Dedifferentiated amniotic fluid mesenchymal stem cell (primary cell): ENCODE measurements at regions not wholly inside any gene's neighbourhood (a gene's known extent, or its start where the extent isn't known, plus 50 kb on each side); places are given as distances from the start of the nearest gene placed in this dataset.

Experiments used
- DNase-seq: peaks from one replicate; pipeline ENCODE4 v3.0.0-alpha.2; 2016; ENCODE audit errors: extremely low spot score

DNA sequence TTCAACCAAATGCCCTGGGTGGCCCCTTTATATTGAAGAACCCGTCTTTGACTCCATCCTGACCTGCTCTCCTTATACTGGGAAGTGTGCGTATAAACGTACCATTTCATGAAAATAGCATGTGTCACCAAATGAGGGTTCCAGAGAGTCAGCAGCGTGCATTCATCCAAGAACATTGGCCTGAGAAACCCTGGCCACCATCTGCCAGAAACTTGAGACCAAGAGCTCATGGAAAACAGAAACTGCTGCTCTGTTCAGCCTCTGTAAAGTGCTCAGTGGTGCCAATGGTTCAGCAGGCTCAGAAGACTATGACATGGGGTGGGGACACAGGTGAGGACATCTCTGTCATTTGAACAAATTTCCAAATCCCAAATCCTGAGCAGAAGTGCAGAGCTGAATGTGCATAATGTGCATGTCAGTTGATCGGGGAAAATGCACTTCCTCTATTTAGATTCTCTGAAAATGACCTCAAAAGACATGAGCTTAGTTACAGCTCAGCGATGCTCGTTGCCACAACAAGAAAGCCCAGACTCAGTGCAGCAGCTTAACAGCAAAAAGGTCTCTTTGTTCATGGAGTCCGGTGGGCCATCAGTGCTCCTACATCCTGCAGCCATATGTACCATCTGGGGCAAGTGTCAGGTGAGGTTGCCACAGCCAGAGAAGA is 176.1 kb downstream of the ATPSCKMT start:
- no peak for DNase-seq

DNA sequence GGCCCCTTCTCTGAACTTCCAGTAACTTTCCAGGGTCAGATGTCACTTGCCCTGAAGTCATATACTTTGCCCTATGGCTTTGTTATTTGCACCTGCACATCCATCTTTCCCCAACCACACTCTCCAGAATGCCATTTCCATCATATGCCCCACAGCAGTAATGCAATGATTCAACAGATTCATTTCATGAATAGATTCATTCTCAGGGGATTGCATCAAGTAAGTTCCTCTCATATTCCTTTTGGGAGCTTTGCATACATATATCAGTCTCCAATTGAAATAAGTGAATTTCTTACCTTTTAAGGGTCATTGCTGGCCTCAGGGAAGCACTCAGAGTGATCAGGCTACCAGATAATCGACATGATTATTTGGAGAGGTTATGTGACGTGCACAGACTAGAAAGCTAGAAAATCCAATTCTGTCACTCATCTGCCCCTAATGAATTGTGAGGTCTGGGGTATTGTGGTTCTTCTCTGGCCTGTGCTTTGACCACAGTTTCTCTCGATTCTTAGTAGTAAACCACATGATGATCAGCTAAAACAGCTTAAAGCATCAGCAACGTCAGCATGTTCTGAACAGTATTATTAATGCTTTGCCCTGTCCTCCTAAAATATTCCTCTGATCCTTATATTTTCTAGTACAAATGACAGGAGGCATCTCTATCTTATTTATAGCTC is 179.9 kb downstream of the ATPSCKMT start:
- no peak for DNase-seq

- no peak for DNase-seq
These were observed 184.2 kb downstream of the ATPSCKMT start for GRCh38 chr5:10065428-10066000.

- no peak for DNase-seq
These were observed 185.0 kb downstream of the ATPSCKMT start for GRCh38 chr5:10064546-10065195.

GRCh38 chr5:10063997-10064396 is 185.7 kb downstream of the ATPSCKMT start:
- no peak for DNase-seq

- no peak for DNase-seq
These were observed 189.7 kb downstream of the ATPSCKMT start for GRCh38 chr5:10059980-10060379.

DNA sequence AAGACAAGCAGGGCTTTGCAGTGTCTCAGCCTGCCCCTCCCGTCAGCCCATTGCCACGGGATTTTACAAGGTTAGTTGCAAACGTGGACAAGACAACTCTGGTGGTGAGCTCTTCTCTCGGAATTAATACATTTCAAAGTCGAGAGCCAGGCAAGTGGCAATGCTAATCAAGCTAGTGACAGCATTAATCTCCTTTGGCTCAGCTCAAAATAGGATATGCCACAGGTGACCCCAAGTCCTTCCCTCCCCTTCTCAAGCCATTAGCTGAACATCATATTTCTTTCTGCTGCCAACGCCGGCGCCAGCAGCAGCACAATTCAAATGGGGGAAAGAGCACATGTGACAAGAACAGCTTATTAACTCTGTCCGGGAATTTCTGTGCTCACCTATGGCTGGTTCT is 190.1 kb downstream of the ATPSCKMT start:
- no peak for DNase-seq

DNA sequence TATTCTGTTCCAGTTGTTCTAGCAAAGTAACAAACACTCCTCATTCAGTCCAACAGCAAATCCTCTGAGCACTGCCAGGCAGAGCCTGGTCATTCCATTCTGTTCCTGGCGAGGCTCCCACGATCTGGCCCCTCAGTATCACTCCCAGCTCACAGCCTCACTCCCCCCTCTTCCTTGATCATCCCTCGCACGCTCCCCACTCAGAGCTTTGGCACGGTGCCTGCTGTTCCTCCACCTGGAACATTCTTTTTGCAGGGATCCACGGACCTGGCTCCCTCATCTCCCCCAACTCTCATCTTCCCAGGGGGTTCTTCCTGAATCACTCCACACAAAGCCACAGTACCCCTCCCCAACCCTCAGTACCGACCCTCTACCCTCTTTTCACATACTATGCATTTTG is 192.3 kb downstream of the ATPSCKMT start:
- DNase-seq = no peak

DNA sequence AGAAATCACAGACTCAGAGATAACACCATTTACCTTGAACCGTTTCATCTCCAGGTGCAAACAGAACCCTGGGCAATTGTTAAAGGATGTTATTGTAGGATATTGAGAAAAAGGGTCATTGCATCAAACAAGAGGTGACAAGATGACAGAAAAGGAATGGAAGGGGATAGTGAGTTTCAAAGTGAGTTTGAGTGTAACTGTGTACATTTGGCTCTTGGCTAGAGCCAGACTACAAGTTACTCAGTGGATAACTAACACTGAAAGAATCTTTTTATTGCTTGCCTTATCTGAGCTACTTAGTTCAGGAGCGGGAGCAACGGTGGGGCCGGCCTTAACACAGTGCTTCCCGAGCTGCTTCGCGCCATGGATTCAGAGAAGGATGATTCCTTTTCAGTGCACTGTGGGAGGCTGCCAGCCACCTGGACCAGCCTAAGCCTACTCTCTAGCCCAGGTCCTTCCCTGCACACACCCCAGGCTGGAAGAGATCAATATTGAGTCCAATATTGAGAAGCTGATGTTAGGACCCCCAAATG is 193.4 kb downstream of the ATPSCKMT start:
- DNase-seq = no peak

DNA sequence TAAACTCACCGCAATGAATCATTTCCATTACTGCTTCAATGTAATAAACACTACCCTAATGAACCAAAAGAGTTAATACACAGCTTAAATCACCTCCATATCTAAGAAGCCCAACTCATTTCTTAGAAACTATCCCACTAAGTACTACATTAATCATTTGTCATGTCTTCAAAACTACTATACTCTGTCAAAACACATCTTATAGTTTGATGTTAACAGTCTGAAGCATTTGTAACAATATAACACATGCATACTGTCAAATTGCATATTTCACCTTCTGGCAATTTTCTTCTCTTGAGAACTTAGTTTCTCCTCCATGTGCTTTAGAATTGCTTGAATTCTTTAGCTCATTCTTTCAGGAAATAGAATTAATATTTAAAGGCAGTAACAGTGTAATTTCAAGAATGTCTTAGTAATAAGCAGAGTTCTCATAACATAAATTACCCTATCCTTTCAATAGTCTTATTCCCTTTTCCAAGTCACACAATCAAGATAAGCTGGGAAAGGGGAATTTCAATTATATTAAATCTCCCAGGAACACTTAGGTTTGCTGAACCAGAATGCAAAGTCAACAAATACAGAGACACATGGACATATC is 199.7 kb downstream of the ATPSCKMT start:
- no peak for DNase-seq

GRCh38 chr5:10046676-10047075 is 203.0 kb downstream of the ATPSCKMT start:
- DNase-seq = no peak

GRCh38 chr5:10045376-10045775 is 204.3 kb downstream of the ATPSCKMT start:
- no peak for DNase-seq

GRCh38 chr5:10036136-10036815 is 213.4 kb downstream of the ATPSCKMT start:
- DNase-seq = no peak

DNA sequence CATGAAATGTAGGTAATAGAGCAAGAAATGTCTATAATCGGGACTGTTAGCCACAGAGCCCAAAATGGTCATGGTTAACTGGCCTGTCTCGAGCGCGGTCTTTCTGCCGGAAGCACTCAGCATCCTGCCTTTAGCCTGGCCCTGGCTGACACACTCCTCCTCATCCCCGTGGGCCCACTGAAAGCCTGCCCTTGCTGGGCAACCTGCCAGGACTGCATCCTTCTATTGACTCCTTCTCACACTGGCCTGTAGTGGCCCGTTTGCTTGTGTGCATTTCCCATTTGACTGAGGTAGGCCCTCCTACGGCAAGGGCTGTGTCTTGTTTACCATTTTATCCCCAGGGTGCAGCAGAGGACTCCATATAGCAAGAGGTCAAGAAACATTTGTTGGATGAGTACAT is 215.7 kb downstream of the ATPSCKMT start:
- no peak for DNase-seq

DNA sequence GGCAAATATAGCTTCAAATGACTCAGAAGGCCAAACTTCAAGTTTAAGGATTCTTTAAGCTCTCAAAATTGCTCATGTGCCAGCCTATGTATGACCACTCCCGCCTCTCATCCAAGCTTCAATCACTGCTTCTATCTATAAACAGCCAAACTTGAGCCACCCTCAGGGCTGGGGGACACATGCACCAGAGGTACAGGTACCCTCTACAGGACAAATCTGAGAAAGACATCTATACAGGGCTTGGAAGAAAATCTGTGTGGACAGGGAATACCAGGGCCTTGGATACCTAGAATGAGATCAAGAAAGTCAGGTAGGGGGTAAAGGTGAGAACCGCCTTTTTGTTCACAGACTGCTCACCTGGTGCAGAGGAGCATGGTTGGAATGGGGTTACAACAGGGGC is 217.9 kb downstream of the ATPSCKMT start:
- DNase-seq = no peak

- DNase-seq = no peak
These were observed 219.4 kb downstream of the ATPSCKMT start for GRCh38 chr5:10030219-10030831.

- DNase-seq = no peak
These were observed 226.2 kb downstream of the ATPSCKMT start for GRCh38 chr5:10023494-10023893.

- DNase-seq = no peak
These were observed 228.4 kb downstream of the ATPSCKMT start for GRCh38 chr5:10021248-10021647.

- peak; percentile 9 for DNase-seq
These were observed 230.5 kb downstream of the ATPSCKMT start for GRCh38 chr5:10019236-10019635.

DNA sequence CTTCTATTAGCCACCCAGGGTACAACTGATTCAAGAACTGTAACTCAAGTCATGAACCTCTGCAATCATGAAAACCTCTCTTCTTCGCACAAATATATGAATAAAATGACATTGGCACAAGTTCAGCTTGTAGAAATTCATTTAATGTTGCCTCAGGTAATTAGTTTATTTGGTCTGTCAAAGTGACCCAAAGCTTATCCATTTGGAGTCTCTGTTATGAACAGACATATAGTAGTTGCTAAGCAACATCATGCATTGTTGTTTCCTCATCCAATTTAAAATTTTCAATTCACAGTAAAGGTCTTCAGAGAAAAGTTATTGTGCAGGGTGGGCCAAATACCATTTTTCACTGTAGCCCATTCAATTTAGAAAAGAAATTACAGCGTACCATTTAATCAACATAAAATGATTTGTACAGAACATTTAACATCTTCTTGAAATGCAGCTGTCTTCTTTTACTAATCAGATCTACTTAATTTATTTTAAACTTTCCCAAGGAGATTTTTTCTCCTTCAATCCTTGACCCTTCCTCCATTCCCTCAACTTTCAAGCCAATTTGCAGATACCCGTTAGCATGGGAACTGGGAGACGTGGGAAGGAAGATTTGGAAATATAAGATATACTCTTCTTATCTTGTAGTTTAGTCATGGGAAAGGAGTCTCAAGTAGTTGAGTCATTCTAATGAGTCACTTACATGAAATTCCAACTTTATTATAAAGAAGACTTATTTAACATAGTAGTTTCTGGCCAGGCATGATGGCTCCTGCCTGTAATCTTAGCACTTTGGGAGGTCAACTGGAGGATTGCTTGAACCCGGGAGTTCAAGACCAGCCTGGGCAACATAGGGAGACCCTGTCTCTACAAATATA is 231.3 kb downstream of the ATPSCKMT start:
- DNase-seq = peak; percentile 80
